HG03097 (cell line): ENCODE measurements at regions not wholly inside any gene's neighbourhood (a gene's known extent, or its start where the extent isn't known, plus 50 kb on each side); places are given as distances from the start of the nearest gene placed in this dataset.
A peak's percentile ranks its signal among the peaks of the same experiment; 100 is the strongest.

ENCODE experiments used
- ATAC-seq: cut with Tn5 transposase; IDR thresholded peaks from one replicate; pipeline ENCODE4 v1.9.1; 2021; ENCODE audit not compliant: unreplicated experiment, low FRiP score

DNA sequence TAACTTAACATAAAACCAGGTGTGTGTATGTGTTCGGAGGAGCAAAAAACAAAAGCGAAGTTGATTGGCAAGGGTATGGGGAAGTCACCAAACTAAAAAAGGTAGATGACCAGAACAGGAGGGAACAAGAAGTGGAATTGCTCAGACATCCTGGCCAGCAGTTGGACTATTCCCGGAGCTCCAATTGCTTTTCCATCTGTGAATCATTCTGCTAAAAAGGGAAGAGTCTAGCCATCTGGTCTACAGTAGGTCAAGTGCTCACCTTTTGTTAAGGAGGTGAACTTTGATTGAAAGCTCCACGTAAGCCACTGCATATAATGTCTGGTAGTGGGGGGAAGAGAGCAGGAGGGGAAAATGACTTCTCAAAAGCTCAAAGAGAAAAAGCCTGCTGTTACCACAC is 50.0 kb upstream of the BET1 start:
- ATAC-seq, result no peak

GRCh38 chr7:94055963-94056362 is 51.8 kb upstream of the BET1 start:
- ATAC-seq, result no peak

DNA sequence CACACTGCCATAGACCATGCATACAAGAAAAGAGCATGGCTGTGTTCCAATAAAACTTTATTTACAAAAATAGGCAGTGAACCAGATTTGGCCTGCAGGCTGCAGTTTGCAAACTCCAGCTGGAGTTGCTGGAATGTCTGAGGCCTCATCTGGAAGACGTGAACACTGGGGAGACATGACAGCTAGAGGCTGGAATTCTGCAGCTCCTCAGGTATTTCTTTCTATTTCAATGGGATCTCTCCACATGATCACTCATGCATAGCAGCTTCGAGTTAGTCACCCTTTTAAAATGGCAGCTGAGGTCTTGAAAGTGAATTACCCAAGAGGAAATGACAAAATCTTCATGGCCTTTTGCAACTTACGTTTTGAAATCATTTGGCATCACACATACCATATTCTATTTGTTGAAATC is 52.6 kb upstream of the BET1 start:
- no peak for ATAC-seq

GRCh38 chr7:94057955-94058354 is 53.8 kb upstream of the BET1 start:
- no peak for ATAC-seq

GRCh38 chr7:94059746-94060145 is 55.6 kb upstream of the BET1 start:
- peak; percentile 55 for ATAC-seq

- no peak for ATAC-seq
Measured at GRCh38 chr7:94060752-94061151, 56.6 kb upstream of the BET1 start.

GRCh38 chr7:94061326-94061725 is 57.2 kb upstream of the BET1 start:
- no peak for ATAC-seq

GRCh38 chr7:94062372-94062771 is 58.2 kb upstream of the BET1 start:
- no peak for ATAC-seq

- no peak for ATAC-seq
Measured at GRCh38 chr7:94064541-94065191, 60.5 kb upstream of the BET1 start.

DNA sequence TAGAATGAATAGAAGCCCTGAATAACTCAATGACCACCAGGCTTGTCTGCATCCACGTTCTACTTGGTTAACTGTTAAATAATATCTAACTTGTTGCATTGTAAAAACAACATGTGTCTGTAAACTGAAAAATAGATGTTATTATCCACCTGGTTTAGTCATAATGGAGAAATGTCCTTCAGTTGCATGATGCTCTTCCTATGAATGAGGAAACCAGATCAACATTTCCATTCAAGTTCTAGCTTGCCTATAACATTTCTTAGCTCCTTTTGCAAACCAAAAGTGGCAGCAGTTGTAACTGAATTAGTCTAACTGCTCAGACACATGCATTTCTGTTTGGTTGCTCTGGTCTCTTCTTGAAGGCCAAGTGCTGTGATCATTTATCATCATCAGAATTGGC is 62.9 kb upstream of the BET1 start:
- no peak for ATAC-seq

DNA sequence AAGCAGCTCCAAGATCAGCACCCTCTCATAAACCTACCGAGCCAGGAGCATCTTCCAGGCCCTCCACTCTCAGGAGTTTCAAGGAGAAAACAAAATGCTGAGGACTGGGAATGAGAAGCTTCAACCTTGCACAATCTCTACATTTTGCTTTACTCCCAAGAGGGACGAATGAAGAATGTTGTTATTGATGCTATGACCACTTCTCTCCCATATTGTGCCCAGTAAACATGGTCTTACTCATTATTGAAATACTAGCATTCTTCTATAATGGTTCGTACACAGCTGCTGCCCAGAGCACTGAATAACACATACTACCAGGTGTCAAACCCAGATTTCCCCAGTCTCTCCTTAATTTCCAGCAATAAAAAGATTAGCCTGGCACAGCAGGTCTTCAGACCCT is 63.4 kb upstream of the BET1 start:
- ATAC-seq, result no peak

DNA sequence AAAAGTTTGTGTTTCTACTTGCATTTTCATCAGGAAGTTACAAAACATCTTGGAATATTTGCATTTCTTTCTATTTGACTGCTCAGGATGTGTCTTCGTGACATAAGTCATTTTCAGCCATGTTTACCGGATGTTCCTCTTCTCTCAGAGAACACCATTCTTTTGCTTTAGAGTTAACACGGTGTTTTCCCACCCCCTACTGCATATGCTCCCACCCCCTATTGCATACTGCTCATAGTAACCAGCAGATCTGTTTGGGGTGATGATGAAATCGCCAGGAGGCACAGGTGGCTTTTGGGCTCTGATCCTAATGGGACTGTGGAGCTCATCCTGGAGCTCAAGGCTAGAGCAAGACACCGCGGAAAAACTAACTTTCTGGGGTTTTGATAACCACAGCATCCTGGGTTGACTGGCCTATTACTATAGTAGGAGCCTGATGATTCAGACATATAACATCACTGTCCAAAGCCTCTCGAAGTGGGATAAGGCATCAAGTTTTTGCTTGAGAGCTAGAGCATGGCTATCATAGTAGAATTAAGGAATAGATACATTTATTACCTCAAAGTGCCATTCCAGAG is 65.1 kb upstream of the BET1 start:
- peak; percentile 56 for ATAC-seq

DNA sequence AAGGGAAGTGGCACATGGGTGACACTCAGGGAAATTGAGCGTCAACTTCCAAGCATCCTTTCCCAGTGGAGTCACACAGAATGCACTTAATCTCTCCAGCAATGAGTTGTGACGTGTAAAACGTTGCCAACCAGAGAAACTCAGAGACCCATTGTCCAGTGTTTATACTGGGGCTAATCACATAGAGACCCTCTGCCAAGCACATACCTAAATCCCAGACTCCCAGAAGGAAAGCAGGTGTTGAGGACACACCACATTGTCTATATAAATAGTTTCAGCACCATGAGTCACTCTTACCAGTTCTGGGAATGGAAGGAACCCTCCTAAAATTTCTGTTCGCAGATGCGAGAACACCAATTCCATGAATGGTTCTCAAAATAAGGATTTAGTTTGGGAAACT is 76.4 kb upstream of the BET1 start:
- ATAC-seq, result no peak

GRCh38 chr7:94082126-94082525 is 78.0 kb upstream of the BET1 start:
- no peak for ATAC-seq

GRCh38 chr7:94087664-94088352 is 83.7 kb upstream of the BET1 start:
- ATAC-seq, result peak; percentile 97

- no peak for ATAC-seq
Measured at GRCh38 chr7:94088560-94088959, 84.4 kb upstream of the BET1 start.

DNA sequence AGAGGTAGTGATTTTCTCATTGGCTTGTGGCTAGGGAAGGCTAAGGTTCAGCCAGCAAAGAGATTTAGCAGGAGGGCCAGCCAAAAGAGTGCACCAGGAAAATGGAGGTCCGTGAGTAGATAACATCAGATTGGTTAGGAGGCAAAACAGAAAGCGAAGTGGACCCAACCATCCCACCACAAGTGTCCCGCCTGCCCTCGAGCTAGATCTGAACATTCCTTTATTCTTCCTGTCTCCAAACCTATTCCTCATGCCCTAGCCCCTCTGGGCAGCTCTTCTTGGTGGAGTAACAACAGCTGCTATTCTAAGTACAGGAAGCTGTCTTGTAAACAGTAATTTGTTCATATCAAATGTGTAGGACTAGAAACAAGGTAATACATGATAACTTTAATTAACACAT is 85.7 kb upstream of the BET1 start:
- no peak for ATAC-seq

GRCh38 chr7:94092980-94093379 is 88.8 kb upstream of the BET1 start:
- ATAC-seq, result no peak

- ATAC-seq, result no peak
Measured at GRCh38 chr7:94094298-94094697, 90.1 kb upstream of the BET1 start.

DNA sequence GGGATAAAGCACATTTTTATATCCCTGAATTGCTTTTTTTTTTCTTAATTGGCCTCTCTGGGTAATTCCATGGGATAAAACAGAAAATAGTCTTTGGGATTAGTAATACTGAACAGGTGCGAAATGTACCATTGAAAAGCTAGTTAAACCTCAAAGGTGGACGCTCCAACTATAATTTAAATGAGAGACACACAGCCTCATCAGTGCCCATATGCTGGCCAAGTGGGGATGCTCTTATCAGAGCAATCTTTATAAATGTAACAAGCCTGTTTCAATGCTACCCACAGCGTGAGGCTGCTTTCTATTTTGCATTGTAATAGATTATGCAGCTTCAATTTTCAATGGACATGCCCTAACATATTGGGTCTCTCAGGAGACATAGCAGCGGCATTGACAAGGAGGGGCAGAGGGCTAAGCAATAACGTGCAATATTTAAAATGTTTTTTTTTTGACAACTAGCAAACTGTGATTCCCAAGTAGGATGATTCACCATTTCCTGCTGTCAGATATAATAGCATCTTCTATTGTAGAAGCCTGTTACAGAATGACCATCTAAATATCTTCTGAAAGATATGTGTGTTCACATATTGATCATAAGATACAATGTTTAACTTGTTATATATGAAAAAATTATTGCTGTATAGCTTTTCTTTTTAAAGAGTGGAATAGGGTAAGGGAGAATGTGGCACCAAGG is 91.3 kb upstream of the BET1 start:
- ATAC-seq, result no peak

DNA sequence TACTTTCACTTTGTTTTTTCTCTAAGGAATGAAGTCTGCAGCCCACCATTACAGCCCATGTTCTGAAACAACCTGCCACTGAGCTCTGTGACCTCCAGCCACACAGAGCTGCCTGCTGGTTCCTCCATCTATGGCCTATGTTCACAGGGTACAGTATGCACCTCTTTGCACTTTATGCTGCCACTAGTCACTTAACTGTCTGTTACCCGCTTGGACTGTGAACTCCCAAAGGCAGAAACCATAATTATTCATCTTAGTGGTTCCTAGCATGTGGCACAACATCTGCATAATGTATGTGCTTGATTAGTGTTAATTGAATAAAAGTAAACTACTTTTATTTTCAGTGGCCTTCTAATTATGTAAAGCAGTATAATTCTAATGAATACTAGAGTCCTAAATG is 95.5 kb upstream of the BET1 start:
- ATAC-seq, result no peak
